Activated T-helper 2 cell treated with anti-CD3 and anti-CD28 coated beads, Interferon-gamma antibody, Interleukin-2, Interleukin-4, amounts not matched to agents 10 μg/mL and 5 μg/mL and 100 μg/mL, durations not matched to agents 14 hours and 24 hours and 36 hours (primary cell): ENCODE measurements at regions not wholly inside any gene's neighbourhood (a gene's known extent, or its start where the extent isn't known, plus 50 kb on each side); places are given as distances from the start of the nearest gene placed in this dataset.

ENCODE experiments used
- DNase-seq: peaks from one replicate; pipeline ENCODE4 v3.0.0; 2021; ENCODE audit warnings: low spot score
- H3K27ac Mint-ChIP-seq: one replicate; pipeline ENCODE4 v1.8.0; 2021; ENCODE audit warnings: mixed read lengths
- H3K27me3 Mint-ChIP-seq: one replicate; pipeline ENCODE4 v1.8.0; 2021; ENCODE audit warnings: low read depth, mixed read lengths
- H3K36me3 Mint-ChIP-seq: one replicate; pipeline ENCODE4 v1.8.0; 2021; ENCODE audit warnings: low read depth, mixed read lengths
- H3K4me1 Mint-ChIP-seq: one replicate; pipeline ENCODE4 v1.8.0; 2021; ENCODE audit warnings: low read depth, mixed read lengths
- H3K4me3 Mint-ChIP-seq: one replicate; pipeline ENCODE4 v1.8.0; 2021; ENCODE audit warnings: low read depth, mild to moderate bottlenecking, moderate library complexity, mixed read lengths
- H3K9me3 Mint-ChIP-seq: one replicate; pipeline ENCODE4 v1.8.0; 2021; ENCODE audit warnings: mixed read lengths
- intact Hi-C: fragments of 100-400 bp; cut with micrococcal nuclease; formaldehyde crosslinking; loops from one replicate; pipeline ENCODE4 v1.15.1; 2023

GRCh38 chr4:115850799-115851509 is 737.5 kb upstream of the NDST4 start:
- no peak overlapping the region for H3K27ac Mint-ChIP-seq
- no peaks in the 10 kb centered on the region for H3K27me3 Mint-ChIP-seq
- intact Hi-C loops, result loop anchor here (5.0 kb wide), 2 partner anchors 619 to 759 kb away; no protein-coding TSS in a partner anchor
- no peak for DNase-seq
- no peaks in the 10 kb centered on the region for H3K36me3 Mint-ChIP-seq
- no peak overlapping the region for H3K4me3 Mint-ChIP-seq
- H3K9me3 Mint-ChIP-seq, result no peaks in the 10 kb centered on the region
- H3K4me1 Mint-ChIP-seq, result no peaks in the 10 kb centered on the region

- no peaks in the 10 kb centered on the region for H3K4me1 Mint-ChIP-seq
- peaks cover 3% of the 10 kb centered on the region for H3K9me3 Mint-ChIP-seq
- no peaks in the 10 kb centered on the region for H3K36me3 Mint-ChIP-seq
- H3K4me3 Mint-ChIP-seq, result no peak overlapping the region
- DNase-seq, result no peak
- intact Hi-C loops, result no loop called here
- H3K27ac Mint-ChIP-seq, result no peak overlapping the region
- no peaks in the 10 kb centered on the region for H3K27me3 Mint-ChIP-seq
Observed at GRCh38 chr4:115844180-115844579, 730.8 kb upstream of the NDST4 start.

DNA sequence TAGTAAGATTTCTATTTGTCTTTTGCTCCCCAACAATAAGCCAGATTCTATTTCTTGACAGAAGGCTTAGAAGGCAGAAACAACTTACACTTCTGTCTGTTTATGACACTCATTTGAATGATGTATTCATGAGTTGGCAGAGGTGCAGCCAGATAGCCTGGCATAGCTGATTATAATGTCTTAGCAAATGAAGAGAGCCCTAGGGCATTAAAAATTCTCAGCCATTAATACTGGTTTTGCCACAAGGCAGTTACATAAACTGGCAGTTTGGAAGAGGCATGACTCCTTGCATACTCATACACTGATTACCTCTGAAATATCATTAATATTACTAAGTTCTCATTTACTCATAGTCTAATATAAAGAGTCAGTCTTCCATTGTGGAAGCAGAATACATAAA is 728.5 kb upstream of the NDST4 start:
- intact Hi-C loops, result no loop called here
- no peak for DNase-seq
- H3K27ac Mint-ChIP-seq, result no peak overlapping the region
- H3K9me3 Mint-ChIP-seq, result peaks cover 21% of the 10 kb centered on the region
- H3K36me3 Mint-ChIP-seq, result no peaks in the 10 kb centered on the region
- no peak overlapping the region for H3K4me3 Mint-ChIP-seq
- no peaks in the 10 kb centered on the region for H3K27me3 Mint-ChIP-seq
- no peaks in the 10 kb centered on the region for H3K4me1 Mint-ChIP-seq

- intact Hi-C loops, result no loop called here
- Mint-ChIP-seq H3K4me1 (no peaks in the 10 kb centered on the region), H3K27me3 (no peaks in the 10 kb centered on the region), H3K27ac (no peak overlapping the region), H3K36me3 (no peaks in the 10 kb centered on the region), H3K9me3 (peaks cover 28% of the 10 kb centered on the region), H3K4me3 (no peak overlapping the region)
- no peak for DNase-seq
Observed at GRCh38 chr4:115834441-115834840, 721.0 kb upstream of the NDST4 start.

DNA sequence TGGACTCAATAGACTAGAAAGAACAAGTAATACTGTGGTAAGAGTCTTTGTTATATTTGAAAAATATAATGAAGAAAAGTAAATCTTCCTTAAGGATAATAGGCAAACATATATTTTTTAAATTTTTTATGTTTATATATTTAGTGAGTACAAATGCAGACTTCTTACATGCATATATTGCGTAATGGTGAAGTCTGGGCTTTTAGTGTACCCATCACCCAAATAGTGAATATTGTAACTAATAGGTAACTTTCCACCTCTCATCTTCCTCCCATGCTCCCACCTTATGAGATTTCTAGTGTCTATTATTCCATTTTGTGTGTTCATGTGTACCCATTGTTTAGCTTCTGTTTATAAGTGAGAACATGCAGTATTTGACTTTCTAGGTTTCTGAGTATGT is 711.2 kb upstream of the NDST4 start:
- Mint-ChIP-seq H3K4me1 (no peaks in the 10 kb centered on the region), H3K36me3 (no peaks in the 10 kb centered on the region), H3K27me3 (no peaks in the 10 kb centered on the region), H3K27ac (no peak overlapping the region), H3K9me3 (no peaks in the 10 kb centered on the region), H3K4me3 (no peak overlapping the region)
- no peak for DNase-seq
- intact Hi-C loops, result no loop called here

DNA sequence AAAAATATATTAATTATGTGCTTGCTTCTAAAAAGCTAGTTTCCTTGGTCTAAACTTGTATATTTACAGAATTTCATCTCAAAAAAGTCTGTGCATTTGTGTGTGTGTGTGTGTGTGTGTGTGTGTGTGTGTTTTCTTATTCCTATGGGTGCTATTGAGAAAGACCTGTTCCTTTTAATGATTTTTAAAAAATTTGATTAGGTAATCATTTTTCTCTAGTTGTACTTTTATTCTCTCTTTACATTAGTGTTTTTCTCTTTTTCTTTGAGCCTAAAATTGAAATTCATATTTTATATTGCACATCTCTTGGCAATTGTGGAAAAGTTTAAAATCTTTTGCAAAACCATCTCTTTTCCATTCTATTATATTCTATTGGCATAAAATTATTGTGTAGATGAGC is 690.4 kb upstream of the NDST4 start:
- H3K4me3 Mint-ChIP-seq, result no peak overlapping the region
- H3K36me3 Mint-ChIP-seq, result no peaks in the 10 kb centered on the region
- H3K27me3 Mint-ChIP-seq, result no peaks in the 10 kb centered on the region
- no peak overlapping the region for H3K27ac Mint-ChIP-seq
- no peak for DNase-seq
- intact Hi-C loops, result no loop called here
- H3K4me1 Mint-ChIP-seq, result no peaks in the 10 kb centered on the region
- H3K9me3 Mint-ChIP-seq, result peaks cover under 1% of the 10 kb centered on the region

DNA sequence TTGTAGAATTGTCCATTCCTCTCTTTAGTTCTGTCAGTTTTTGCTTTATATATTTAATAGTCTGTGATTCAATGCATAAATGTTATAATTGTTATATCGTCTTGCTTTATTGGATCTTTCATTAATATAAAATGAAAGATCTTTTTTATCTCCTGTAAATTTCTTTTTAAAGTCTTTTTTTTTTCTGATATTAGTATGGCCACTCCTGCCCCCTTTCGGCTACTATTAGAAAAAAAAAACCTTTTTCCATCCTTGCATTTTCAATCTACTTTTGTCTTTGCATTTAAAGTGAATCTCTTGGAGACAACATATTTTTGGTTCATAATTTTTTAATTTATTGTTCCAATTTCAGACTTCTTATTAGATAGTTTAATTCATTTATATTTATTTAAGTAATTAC is 677.4 kb upstream of the NDST4 start:
- DNase-seq, result no peak
- intact Hi-C loops, result no loop called here
- Mint-ChIP-seq H3K9me3 (no peaks in the 10 kb centered on the region), H3K27me3 (no peaks in the 10 kb centered on the region), H3K36me3 (no peaks in the 10 kb centered on the region), H3K4me3 (no peak overlapping the region), H3K27ac (no peak overlapping the region), H3K4me1 (no peaks in the 10 kb centered on the region)

DNA sequence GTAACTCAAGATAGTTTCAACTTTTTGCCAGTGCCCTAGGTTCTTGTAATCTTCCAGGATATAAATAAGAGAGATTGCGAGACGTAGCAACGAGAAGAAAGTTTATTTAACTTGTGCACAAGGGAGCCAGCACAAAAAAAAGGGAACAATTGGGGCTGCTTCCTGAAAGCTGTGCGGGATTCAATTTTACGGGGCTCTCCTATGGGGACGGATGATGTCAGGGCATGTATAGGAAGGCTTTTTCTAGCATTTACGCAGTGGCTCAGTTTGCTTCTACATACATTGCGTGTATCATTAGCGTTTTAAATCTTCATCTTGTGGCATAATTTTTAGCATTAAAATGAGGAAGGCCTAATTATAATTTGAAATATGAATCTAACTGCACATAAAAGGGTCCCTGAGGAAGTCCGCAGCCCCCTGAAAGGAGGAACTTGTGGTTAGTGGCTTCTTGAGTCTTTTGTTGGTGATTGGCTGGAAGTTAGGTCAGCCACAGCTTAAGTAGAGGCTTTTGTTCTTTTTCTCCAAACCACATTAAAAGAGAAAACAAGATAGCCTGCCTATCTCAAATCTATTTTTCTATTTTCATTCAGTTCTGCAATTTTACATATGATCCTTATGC is 668.2 kb upstream of the NDST4 start:
- no peak overlapping the region for H3K27ac Mint-ChIP-seq
- no peak overlapping the region for H3K4me3 Mint-ChIP-seq
- no peaks in the 10 kb centered on the region for H3K9me3 Mint-ChIP-seq
- no peaks in the 10 kb centered on the region for H3K36me3 Mint-ChIP-seq
- intact Hi-C loops, result no loop called here
- DNase-seq, result no peak
- no peaks in the 10 kb centered on the region for H3K4me1 Mint-ChIP-seq
- H3K27me3 Mint-ChIP-seq, result no peaks in the 10 kb centered on the region

GRCh38 chr4:115780835-115781234 is 667.4 kb upstream of the NDST4 start:
- Mint-ChIP-seq H3K27ac (no peak overlapping the region), H3K36me3 (no peaks in the 10 kb centered on the region), H3K4me3 (no peak overlapping the region), H3K9me3 (no peaks in the 10 kb centered on the region), H3K27me3 (no peaks in the 10 kb centered on the region), H3K4me1 (no peaks in the 10 kb centered on the region)
- intact Hi-C loops, result no loop called here
- no peak for DNase-seq

- H3K4me1 Mint-ChIP-seq, result no peaks in the 10 kb centered on the region
- H3K27ac Mint-ChIP-seq, result no peak overlapping the region
- intact Hi-C loops, result no loop called here
- no peak overlapping the region for H3K4me3 Mint-ChIP-seq
- no peaks in the 10 kb centered on the region for H3K27me3 Mint-ChIP-seq
- H3K9me3 Mint-ChIP-seq, result no peaks in the 10 kb centered on the region
- DNase-seq, result no peak
- H3K36me3 Mint-ChIP-seq, result no peaks in the 10 kb centered on the region
Observed at GRCh38 chr4:115780268-115780667, 666.8 kb upstream of the NDST4 start.

GRCh38 chr4:115770046-115770543 is 656.7 kb upstream of the NDST4 start:
- H3K36me3 Mint-ChIP-seq, result no peaks in the 10 kb centered on the region
- no peak overlapping the region for H3K27ac Mint-ChIP-seq
- intact Hi-C loops, result no loop called here
- DNase-seq, result no peak
- H3K4me3 Mint-ChIP-seq, result no peak overlapping the region
- no peaks in the 10 kb centered on the region for H3K9me3 Mint-ChIP-seq
- no peaks in the 10 kb centered on the region for H3K4me1 Mint-ChIP-seq
- no peaks in the 10 kb centered on the region for H3K27me3 Mint-ChIP-seq

DNA sequence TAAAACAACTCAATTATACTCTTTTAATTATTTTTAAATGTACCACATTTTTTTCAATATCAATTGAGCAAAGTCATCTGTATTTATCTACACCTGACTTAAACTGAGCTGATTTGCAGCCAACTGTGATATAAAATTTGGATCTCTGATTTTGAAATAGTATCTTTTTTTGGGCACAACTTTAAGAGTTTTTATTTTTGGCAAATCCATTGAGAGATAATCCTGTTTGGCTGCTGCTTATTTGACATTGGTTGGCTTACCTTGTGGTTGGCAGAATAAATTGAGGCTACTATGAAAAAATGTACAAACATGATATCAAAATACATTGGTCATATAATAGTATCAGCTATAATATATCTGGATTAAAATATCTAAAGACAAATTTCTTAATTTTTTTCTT is 656.0 kb upstream of the NDST4 start:
- Mint-ChIP-seq H3K4me1 (no peaks in the 10 kb centered on the region), H3K36me3 (no peaks in the 10 kb centered on the region), H3K9me3 (peaks cover 4% of the 10 kb centered on the region), H3K27ac (no peak overlapping the region), H3K4me3 (no peak overlapping the region), H3K27me3 (no peaks in the 10 kb centered on the region)
- intact Hi-C loops, result no loop called here
- DNase-seq, result no peak

DNA sequence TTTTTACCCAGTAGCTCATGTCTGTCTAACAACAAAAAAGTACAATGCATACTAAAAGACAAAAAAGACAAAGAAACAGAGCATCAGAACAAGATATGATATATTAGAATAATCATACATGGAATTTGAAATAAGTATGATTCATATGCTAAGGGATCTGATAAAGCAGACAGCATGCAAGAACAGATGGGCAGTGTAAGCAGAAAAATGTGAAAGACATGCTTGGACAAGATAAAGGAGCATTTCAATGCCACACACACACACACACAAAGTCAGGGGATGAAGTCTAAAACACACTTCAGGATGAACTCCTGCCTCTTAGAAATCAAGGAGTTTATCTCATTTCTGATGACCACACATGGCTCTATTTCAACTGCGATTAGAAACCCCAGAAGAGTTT is 649.6 kb upstream of the NDST4 start:
- Mint-ChIP-seq H3K4me1 (no peaks in the 10 kb centered on the region), H3K27me3 (no peaks in the 10 kb centered on the region), H3K9me3 (peaks cover 7% of the 10 kb centered on the region), H3K4me3 (no peak overlapping the region), H3K27ac (no peak overlapping the region), H3K36me3 (no peaks in the 10 kb centered on the region)
- intact Hi-C loops, result no loop called here
- DNase-seq, result no peak
